BE2C (cell line): ENCODE measurements at regions not wholly inside any gene's neighbourhood (a gene's known extent, or its start where the extent isn't known, plus 50 kb on each side); places are given as distances from the start of the nearest gene placed in this dataset.

Experiments used
- DNase-seq: peaks from one replicate; pipeline ENCODE4 v3.0.0-alpha.2; 2020
- H3K27me3 ChIP-seq: fragments of 250-450 bp; sonication (Bioruptor Pico); 2 replicates; pipeline ENCODE4 v1.5.1; 2020; ENCODE audit warnings: mild to moderate bottlenecking
- H3K36me3 ChIP-seq: fragments of 250-450 bp; sonication (Bioruptor Pico); 2 replicates; pipeline ENCODE4 v1.5.1; 2020; ENCODE audit warnings: mild to moderate bottlenecking
- H3K4me1 ChIP-seq: fragments of 250-450 bp; sonication (Bioruptor Pico); 2 replicates; pipeline ENCODE4 v1.5.1; 2020
- H3K4me3 ChIP-seq: 2 replicates; pipeline ENCODE4 v1.5.1; 2011; ENCODE audit warnings: low read depth, low read length
- H3K9me3 ChIP-seq: fragments of 250-450 bp; sonication (Bioruptor Pico); 2 replicates; pipeline ENCODE4 v1.5.1; 2020
- TF ChIP-seq, protein P1 (sequence below): IDR thresholded peaks from 2 replicates; pipeline ENCODE4 v1.5.1; 2012; ENCODE audit warnings: mild to moderate bottlenecking, low read depth, low read length

DNA sequence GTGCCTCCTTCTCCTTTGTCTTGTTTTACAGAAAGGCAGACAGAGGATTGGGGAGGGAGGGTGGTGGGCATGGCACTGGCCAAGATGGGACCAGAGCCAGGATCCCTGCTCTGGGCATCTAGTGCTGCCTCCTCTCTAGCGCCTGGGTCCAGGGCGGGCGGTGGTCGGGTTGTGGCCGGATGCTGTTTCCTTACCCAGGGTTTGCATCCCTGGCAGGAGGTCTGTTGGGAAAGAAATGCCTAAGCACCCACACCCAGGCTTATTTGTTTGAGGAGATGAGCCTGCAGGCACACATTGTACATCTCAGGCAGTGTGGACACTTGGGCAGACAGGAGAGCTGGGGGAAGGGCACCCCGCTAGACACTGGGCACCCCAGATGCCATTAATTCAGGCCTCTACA is 102.3 kb upstream of the PCBD1 start:
- Histone ChIP-seq H3K27me3 (no peaks in the 10 kb centered on the region), H3K4me3 (no peak overlapping the region), H3K9me3 (no peaks in the 10 kb centered on the region; the same call in 1 of the 2 replicates), H3K36me3 (no peaks in the 10 kb centered on the region), H3K4me1 (no peaks in the 10 kb centered on the region)
- TF ChIP-seq, protein P1, sequence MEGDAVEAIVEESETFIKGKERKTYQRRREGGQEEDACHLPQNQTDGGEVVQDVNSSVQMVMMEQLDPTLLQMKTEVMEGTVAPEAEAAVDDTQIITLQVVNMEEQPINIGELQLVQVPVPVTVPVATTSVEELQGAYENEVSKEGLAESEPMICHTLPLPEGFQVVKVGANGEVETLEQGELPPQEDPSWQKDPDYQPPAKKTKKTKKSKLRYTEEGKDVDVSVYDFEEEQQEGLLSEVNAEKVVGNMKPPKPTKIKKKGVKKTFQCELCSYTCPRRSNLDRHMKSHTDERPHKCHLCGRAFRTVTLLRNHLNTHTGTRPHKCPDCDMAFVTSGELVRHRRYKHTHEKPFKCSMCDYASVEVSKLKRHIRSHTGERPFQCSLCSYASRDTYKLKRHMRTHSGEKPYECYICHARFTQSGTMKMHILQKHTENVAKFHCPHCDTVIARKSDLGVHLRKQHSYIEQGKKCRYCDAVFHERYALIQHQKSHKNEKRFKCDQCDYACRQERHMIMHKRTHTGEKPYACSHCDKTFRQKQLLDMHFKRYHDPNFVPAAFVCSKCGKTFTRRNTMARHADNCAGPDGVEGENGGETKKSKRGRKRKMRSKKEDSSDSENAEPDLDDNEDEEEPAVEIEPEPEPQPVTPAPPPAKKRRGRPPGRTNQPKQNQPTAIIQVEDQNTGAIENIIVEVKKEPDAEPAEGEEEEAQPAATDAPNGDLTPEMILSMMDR: no peak
- DNase-seq: no peak

DNA sequence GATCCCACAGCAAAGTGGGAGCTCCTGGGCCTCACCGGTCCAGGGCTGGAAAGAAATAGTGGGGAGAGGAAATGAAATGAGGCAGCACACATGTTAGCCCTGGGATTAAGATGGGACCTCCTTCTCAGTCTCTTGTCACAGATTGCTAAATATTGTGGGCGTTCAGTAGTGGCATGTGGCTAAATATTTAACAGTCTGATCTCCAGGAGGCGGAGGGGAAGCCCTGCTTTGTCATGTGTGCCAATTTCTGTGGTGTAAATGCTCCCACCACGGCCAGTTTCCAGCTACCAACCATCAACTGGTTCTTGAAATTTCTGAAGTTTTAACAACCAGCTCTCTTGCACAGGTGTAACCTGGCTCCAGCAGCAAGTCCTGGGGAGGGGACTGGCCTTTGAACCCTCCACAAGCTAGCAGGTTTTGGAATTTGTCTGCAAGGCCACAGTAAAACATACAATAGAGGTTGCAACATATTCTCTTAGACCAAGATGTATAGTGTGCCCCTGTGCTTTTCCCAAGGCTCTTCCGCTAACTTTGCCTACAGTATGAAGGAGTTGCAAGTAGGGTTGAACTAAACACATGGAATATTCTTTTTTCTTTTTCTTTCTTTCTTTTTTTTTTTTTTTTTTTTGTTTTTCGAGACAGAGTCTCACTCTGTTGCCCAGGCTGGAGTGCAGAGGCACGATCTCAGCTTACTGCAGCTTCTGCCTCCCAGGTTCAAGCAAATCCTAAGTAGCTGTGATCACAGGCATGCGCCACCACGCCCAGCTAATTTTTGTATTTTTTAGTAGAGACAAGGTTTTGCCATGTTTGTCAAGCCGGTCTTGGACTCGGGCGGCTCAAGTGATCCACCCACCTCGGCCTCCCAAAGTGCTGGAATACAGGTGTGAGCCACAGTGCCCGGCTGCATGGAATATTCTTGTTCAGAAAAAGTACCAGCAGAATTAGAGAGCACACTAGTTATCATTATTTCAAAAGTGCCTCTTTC is 103.1 kb upstream of the PCBD1 start:
- H3K27me3 ChIP-seq: no peaks in the 10 kb centered on the region

DNA sequence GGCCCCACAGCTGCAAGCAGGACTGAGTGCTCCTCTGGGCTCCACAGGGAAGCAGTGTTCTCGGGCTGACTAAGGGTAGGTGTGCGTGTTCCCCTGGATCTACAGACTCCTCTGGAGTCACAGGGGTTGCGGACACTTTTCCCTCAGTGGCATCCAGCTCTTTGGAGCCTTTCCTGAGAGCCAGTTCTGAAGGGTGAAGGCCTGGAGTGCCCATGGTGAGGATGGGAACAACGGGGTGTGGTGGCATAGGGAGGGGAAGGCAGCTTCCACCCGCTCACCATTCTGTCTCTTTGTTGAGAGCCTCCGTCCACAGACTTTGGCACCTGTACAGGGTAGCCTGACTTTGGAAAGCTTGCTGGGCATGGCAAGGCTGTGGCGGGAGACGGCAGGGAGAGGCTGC is 104.1 kb upstream of the PCBD1 start:
- Histone ChIP-seq H3K9me3 (no peaks in the 10 kb centered on the region; the same call in 1 of the 2 replicates), H3K27me3 (no peaks in the 10 kb centered on the region), H3K4me3 (no peak overlapping the region), H3K36me3 (no peaks in the 10 kb centered on the region), H3K4me1 (no peaks in the 10 kb centered on the region)
- DNase-seq: no peak
- TF ChIP-seq, protein P1: no peak

More for the DNA sequence above, 103.1 kb upstream of the PCBD1 start:
- TF ChIP-seq, protein P1: no peak
- no peaks in the 10 kb centered on the region; the same call in 1 of the 2 replicates for H3K9me3 ChIP-seq
- no peaks in the 10 kb centered on the region for H3K36me3 ChIP-seq
- H3K4me3 ChIP-seq: no peak overlapping the region
- no peaks in the 10 kb centered on the region for H3K4me1 ChIP-seq
- DNase-seq: no peak

DNA sequence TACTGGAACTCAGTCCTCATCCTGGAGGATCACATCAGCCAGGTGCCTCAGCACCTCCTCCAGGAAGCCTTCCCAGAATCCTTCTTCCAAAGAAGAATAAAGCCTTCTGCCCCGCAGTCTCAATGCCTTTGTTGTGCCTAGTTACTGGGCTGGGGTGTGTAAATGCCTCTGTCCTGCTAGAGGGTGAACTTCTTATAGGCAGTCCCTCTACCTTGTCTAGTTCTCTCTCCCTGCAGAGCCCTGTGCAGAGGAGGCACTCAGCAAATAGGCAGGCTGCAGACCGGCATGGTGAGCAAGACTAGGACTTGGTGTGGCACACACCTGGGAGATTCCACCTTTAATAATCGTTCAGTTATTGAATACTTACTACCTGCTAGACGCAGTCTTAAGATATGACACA is 104.7 kb upstream of the PCBD1 start:
- Histone ChIP-seq H3K27me3 (no peaks in the 10 kb centered on the region), H3K4me3 (no peak overlapping the region), H3K9me3 (no peaks in the 10 kb centered on the region; the same call in 1 of the 2 replicates), H3K4me1 (no peaks in the 10 kb centered on the region), H3K36me3 (no peaks in the 10 kb centered on the region)
- no peak for DNase-seq
- TF ChIP-seq, protein P1: no peak

DNA sequence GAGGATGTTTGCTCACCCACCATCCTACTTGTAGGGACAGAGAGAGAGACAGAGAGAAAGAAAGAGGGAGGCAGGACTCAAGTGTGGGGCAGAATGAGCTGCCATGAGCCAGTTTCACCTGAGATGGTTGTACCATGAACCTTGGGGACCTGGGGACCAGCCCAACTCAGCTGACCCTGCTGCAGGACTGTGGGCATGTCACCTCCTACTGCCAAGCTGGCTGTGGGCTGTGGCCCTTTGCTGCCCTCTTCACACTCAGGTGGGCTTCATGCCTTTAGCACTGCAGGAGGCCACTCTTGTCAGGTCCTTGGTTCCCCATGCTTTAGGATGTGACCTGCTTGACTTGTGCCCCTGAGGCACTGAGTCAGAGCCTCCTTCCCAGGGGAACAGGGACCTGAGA is 108.2 kb upstream of the PCBD1 start:
- Histone ChIP-seq H3K36me3 (no peaks in the 10 kb centered on the region), H3K27me3 (no peaks in the 10 kb centered on the region), H3K4me3 (no peak overlapping the region), H3K4me1 (no peaks in the 10 kb centered on the region), H3K9me3 (no peaks in the 10 kb centered on the region; the same call in 1 of the 2 replicates)
- TF ChIP-seq, protein P1: no peak
- no peak for DNase-seq

DNA sequence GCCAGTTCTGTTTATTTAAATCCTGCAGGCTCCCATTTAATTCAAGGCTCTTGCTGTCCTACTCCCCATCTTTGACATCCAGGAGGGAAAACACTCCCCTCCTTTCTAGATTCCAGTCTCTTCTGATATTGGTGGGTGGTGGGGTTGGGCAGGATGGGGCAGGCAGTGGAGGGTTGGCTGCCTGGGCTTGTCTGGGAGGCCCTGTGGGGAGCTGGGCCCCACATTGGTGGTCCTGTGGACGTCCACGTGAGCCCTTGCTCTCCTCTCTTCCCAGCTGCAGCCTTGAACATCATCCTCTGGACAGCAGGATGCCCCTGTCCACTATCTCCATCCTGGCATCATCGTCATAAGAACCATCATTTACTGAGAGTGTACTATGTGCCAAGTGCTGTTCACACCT is 108.9 kb upstream of the PCBD1 start:
- Histone ChIP-seq H3K9me3 (no peaks in the 10 kb centered on the region; the same call in 1 of the 2 replicates), H3K36me3 (no peaks in the 10 kb centered on the region), H3K4me1 (no peaks in the 10 kb centered on the region), H3K4me3 (no peak overlapping the region), H3K27me3 (no peaks in the 10 kb centered on the region)
- DNase-seq: no peak
- TF ChIP-seq, protein P1: no peak
